OCI-LY1 (cell line): ENCODE measurements at regions not wholly inside any gene's neighbourhood (a gene's known extent, or its start where the extent isn't known, plus 50 kb on each side); places are given as distances from the start of the nearest gene placed in this dataset.

Experiments used
- H2AFZ ChIP-seq: fragments of 200-600 bp; sonication (generic), shearing (Covaris generic); 2 replicates; pipeline ENCODE4 v1.6.0; 2014; ENCODE audit warnings: antibody characterized with exemption, mild to moderate bottlenecking, low read length
- H3F3A ChIP-seq: fragments of 200-600 bp; sonication (generic), shearing (Covaris generic); 2 replicates; pipeline ENCODE4 v1.6.0; 2014; ENCODE audit warnings: mild to moderate bottlenecking, antibody characterized with exemption, low read length, moderate library complexity; ENCODE audit not compliant: insufficient read depth
- H3K27ac ChIP-seq: fragments of 200-600 bp; sonication (generic); 2 replicates; pipeline ENCODE4 v1.5.1; 2014; ENCODE audit warnings: low read length, mixed run types, mild to moderate bottlenecking, low read depth; ENCODE audit not compliant: poor library complexity, severe bottlenecking
- H3K27me3 ChIP-seq: fragments of 200-600 bp; sonication (generic); 2 replicates; pipeline ENCODE4 v1.6.0; 2014; ENCODE audit warnings: antibody characterized with exemption, mild to moderate bottlenecking, low read length, moderate library complexity; ENCODE audit not compliant: insufficient read depth
- H3K36me3 ChIP-seq: fragments of 200-600 bp; sonication (generic); 2 replicates; pipeline ENCODE4 v1.6.1; 2014; ENCODE audit warnings: mild to moderate bottlenecking, antibody characterized with exemption, low read length, moderate library complexity, mixed read lengths; ENCODE audit not compliant: insufficient read depth
- H3K4me1 ChIP-seq: fragments of 200-600 bp; sonication (generic); 2 replicates; pipeline ENCODE4 v1.5.1; 2014; ENCODE audit warnings: mild to moderate bottlenecking, low read length, moderate library complexity; ENCODE audit not compliant: insufficient read depth, severe bottlenecking
- H3K4me2 ChIP-seq: fragments of 200-600 bp; sonication (generic), shearing (Covaris generic); 2 replicates; pipeline ENCODE4 v1.6.1; 2014; ENCODE audit warnings: low read length
- H3K4me3 ChIP-seq: fragments of 200-600 bp; sonication (generic); 2 replicates; pipeline ENCODE4 v1.5.1; 2014; ENCODE audit warnings: low read length, low read depth, mild to moderate bottlenecking, mixed read lengths; ENCODE audit not compliant: poor library complexity, severe bottlenecking
- H3K79me2 ChIP-seq: fragments of 200-600 bp; shearing (Covaris generic); 2 replicates; pipeline ENCODE4 v1.6.1; 2016; ENCODE audit warnings: mixed run types, low read length, mixed read lengths; ENCODE audit not compliant: insufficient read depth
- H3K9ac ChIP-seq: fragments of 200-600 bp; sonication (generic), shearing (Covaris generic); 2 replicates; pipeline ENCODE4 v1.6.1; 2014; ENCODE audit warnings: mild to moderate bottlenecking, low read length, mixed read lengths
- H3K9me2 ChIP-seq: fragments of 200-600 bp; sonication (generic), shearing (Covaris generic); 2 replicates; pipeline ENCODE4 v1.6.1; 2014; ENCODE audit warnings: low read depth, mild to moderate bottlenecking, low read length, mixed read lengths
- H3K9me3 ChIP-seq: fragments of 200-600 bp; shearing (Covaris generic); 2 replicates; pipeline ENCODE4 v1.6.1; 2014; ENCODE audit warnings: low read length, mixed read lengths
- H4K20me1 ChIP-seq: fragments of 200-600 bp; sonication (generic), shearing (Covaris generic); 2 replicates; pipeline ENCODE4 v1.6.0; 2016; ENCODE audit warnings: mild to moderate bottlenecking, low read length; ENCODE audit not compliant: insufficient read depth
- EZH2 ChIP-seq: fragments of 200-600 bp; sonication (generic), shearing (Covaris generic); IDR thresholded peaks from 2 replicates; pipeline ENCODE4 v1.8.0; 2017; ENCODE audit warnings: borderline replicate concordance, mixed run types, mild to moderate bottlenecking, antibody characterized with exemption, low read length, moderate library complexity, mixed read lengths
- TF ChIP-seq, protein P1 (sequence below): fragments of 200-600 bp; sonication (generic), shearing (Covaris generic); IDR thresholded peaks from 2 replicates; pipeline ENCODE4 v1.5.1; 2017; ENCODE audit warnings: mild to moderate bottlenecking, antibody characterized with exemption, low read length, moderate library complexity, mixed read lengths

DNA sequence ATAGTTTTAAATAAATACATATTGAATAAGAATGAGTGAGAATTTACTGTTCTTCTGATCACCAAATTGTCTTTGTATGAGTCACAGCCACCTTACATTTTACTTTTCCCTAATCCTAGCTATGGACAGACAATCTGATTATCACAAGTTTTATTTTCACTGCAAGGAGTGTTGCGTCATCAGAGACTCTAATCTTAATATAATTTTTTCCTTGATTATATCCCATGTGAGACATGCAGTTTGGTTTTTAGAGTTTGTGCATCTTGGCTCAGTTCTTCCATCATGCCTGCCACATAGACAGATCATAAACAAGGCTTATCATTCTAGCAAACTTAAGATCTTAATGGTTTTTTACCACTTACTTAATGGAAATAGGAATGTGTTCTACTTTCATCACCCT lies 478.5 kb upstream of the CDH18 start:
- TF ChIP-seq EZH2 = no peak
- TF ChIP-seq, protein P1, sequence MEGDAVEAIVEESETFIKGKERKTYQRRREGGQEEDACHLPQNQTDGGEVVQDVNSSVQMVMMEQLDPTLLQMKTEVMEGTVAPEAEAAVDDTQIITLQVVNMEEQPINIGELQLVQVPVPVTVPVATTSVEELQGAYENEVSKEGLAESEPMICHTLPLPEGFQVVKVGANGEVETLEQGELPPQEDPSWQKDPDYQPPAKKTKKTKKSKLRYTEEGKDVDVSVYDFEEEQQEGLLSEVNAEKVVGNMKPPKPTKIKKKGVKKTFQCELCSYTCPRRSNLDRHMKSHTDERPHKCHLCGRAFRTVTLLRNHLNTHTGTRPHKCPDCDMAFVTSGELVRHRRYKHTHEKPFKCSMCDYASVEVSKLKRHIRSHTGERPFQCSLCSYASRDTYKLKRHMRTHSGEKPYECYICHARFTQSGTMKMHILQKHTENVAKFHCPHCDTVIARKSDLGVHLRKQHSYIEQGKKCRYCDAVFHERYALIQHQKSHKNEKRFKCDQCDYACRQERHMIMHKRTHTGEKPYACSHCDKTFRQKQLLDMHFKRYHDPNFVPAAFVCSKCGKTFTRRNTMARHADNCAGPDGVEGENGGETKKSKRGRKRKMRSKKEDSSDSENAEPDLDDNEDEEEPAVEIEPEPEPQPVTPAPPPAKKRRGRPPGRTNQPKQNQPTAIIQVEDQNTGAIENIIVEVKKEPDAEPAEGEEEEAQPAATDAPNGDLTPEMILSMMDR = no peak
- Histone ChIP-seq H3K9me2 (no peaks in the 10 kb centered on the region), H4K20me1 (no peaks in the 10 kb centered on the region), H3K27me3 (no peaks in the 10 kb centered on the region), H2AFZ (no peak overlapping the region), H3K36me3 (no peaks in the 10 kb centered on the region), H3F3A (no peaks in the 10 kb centered on the region), H3K4me2 (no peak overlapping the region), H3K27ac (no peak overlapping the region), H3K4me1 (no peaks in the 10 kb centered on the region), H3K9ac (no peak overlapping the region), H3K4me3 (no peak overlapping the region), H3K9me3 (no peaks in the 10 kb centered on the region), H3K79me2 (no peaks in the 10 kb centered on the region)

DNA sequence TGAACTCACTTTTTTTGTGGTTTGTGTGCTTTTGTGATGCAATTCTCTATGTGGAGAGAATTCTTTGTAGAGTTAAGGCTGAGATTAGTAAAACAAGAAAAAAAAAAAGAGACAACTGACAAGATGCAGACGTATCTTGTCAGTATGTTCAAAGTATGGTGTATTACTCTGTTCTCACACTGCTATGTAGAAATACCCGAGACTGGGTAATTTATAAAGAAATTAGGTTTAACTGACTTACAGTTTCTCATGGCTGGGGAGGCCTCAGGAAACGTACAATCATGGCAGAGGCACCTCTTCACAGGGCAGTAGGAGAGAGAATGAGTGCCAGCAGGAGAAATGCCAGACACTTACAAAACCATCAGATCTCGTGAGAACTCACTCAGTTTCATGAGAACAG lies 475.2 kb upstream of the CDH18 start:
- H3K4me1 ChIP-seq = no peaks in the 10 kb centered on the region
- no peaks in the 10 kb centered on the region for H3F3A ChIP-seq
- H3K27me3 ChIP-seq = no peaks in the 10 kb centered on the region
- TF ChIP-seq EZH2 = no peak
- TF ChIP-seq, protein P1 = no peak
- no peaks in the 10 kb centered on the region for H3K9me2 ChIP-seq
- H3K9ac ChIP-seq = no peak overlapping the region
- H3K79me2 ChIP-seq = no peaks in the 10 kb centered on the region
- no peak overlapping the region for H3K4me3 ChIP-seq
- no peak overlapping the region for H2AFZ ChIP-seq
- H3K4me2 ChIP-seq = no peak overlapping the region
- H3K27ac ChIP-seq = no peak overlapping the region
- H3K9me3 ChIP-seq = no peaks in the 10 kb centered on the region
- no peaks in the 10 kb centered on the region for H3K36me3 ChIP-seq
- no peaks in the 10 kb centered on the region for H4K20me1 ChIP-seq

DNA sequence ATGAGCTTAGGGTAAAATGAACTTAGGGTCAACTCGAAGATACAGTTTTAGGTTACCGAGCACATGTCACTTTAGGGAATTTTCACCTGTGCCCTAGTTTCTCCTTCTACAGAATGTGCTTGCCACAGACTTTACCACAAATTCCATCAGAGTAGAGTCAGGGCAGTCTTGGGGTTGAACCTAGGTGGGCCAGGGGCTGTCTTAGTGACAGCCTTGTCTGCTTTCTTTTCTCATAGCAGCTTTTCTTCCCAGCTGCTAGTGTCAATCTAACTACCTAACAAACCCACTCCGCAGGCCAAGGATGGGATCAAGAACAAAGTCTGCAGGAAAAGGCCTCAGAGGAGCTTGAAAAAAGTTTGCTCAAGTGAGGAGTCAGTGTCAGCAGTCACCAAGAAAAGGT lies 458.1 kb upstream of the CDH18 start:
- Histone ChIP-seq H3K27ac (no peak overlapping the region), H3K36me3 (no peaks in the 10 kb centered on the region), H3K9me3 (no peaks in the 10 kb centered on the region), H3K27me3 (no peaks in the 10 kb centered on the region), H3K9me2 (no peaks in the 10 kb centered on the region), H3K4me1 (no peaks in the 10 kb centered on the region), H3K9ac (no peak overlapping the region), H3F3A (no peaks in the 10 kb centered on the region), H3K4me3 (no peak overlapping the region), H2AFZ (no peak overlapping the region), H3K79me2 (no peaks in the 10 kb centered on the region), H4K20me1 (no peaks in the 10 kb centered on the region), H3K4me2 (no peak overlapping the region)
- no peak for TF ChIP-seq EZH2
- TF ChIP-seq, protein P1 = no peak
